ENCODE measurements at regions not wholly inside any gene's neighbourhood (a gene's known extent, or its start where the extent isn't known, plus 50 kb on each side); places are given as distances from the start of the nearest gene placed in this dataset.

GRCh38 chr1:222105393-222105737, 363.5 kb upstream of the DUSP10 start:
- H3K4me1 ChIP-seq (replicated peaks in 1 of 4; ENCODE audit: control insufficient read depth in 3 of 4, insufficient read depth in 4 of 4, low read length in 3 of 4) = peaks cover 0 to 8% (median 5%) of the 10 kb centered on the region in 4 experiments; a peak in 4 of 7 replicates
- ChIA-PET POLR2A (ENCODE audit: partially characterized antibody) (no interaction called here), CTCF (ENCODE audit: partially characterized antibody) (interaction anchor here (1.1 to 5.2 kb wide), 4 partner anchors 9 to 350 kb away, joined by 3 to 48 read pairs (median 6); no protein-coding TSS in a partner anchor)
- H3K56ac ChIP-seq (replicated peaks; ENCODE audit: insufficient read length, low read depth, low read length) = no peak overlapping the region
- H2BK12ac ChIP-seq (ENCODE audit: low read depth, low read length) = no peak overlapping the region; the same call in 1 of the 2 replicates
- H3K14ac ChIP-seq (ENCODE audit: insufficient read length) = no peak overlapping the region
- peak overlapping the region; percentile 54; the same call in 1 of the 2 replicates for H2BK15ac ChIP-seq (ENCODE audit: low read length)
- no peak overlapping the region for H2BK120ac ChIP-seq (replicated peaks; ENCODE audit: low read depth, low read length)
- H3K4me3 ChIP-seq (ENCODE audit: extremely low read depth in 1 of 4, insufficient read depth in 2 of 4, low read depth in 3 of 4, low read length in 4 of 4) = no peak overlapping the region
- H3K79me1 ChIP-seq (ENCODE audit: low read depth, low read length) = no peaks in the 10 kb centered on the region
- no peak overlapping the region for H2AK5ac ChIP-seq (ENCODE audit: low read depth, low read length)
- H3K23ac ChIP-seq (ENCODE audit: insufficient read length) = no peak overlapping the region
- no peak overlapping the region for H4K5ac ChIP-seq (ENCODE audit: insufficient read length, low read depth, low read length)
- H3K79me2 ChIP-seq (ENCODE audit: control insufficient read depth in 1 of 2, insufficient read depth in 2 of 2, low read length in 2 of 2) = no peaks in the 10 kb centered on the region
- no peak overlapping the region for H2BK20ac ChIP-seq (ENCODE audit: low read length)
- H3K9ac ChIP-seq (replicated peaks in 1 of 4; ENCODE audit: extremely low read depth in 1 of 4, low read depth in 3 of 4, low read length in 3 of 4) = no peak overlapping the region
- H2BK5ac ChIP-seq (ENCODE audit: low read depth, low read length) = no peak overlapping the region
- H3K27ac ChIP-seq (ENCODE audit: low read depth, low read length) = no peak overlapping the region
- no peak overlapping the region for H3K4me2 ChIP-seq (ENCODE audit: insufficient read depth in 1 of 2, low read depth in 2 of 2, low read length in 2 of 2)
- no peaks in the 10 kb centered on the region; a peak in 1 of 7 replicates for H3K27me3 ChIP-seq (replicated peaks in 1 of 4; ENCODE audit: control insufficient read depth in 3 of 4, extremely low read depth in 1 of 4, insufficient read depth in 3 of 4, low read length in 3 of 4)
- H3K36me3 ChIP-seq (ENCODE audit: control insufficient read depth in 2 of 4, insufficient read depth in 4 of 4, low read length in 3 of 4) = no peaks in the 10 kb centered on the region
- WGBS, 2 experiments (ENCODE audit: extremely low coverage in 1 of 2, insufficient coverage in 1 of 2, insufficient read length in 1 of 2, insufficient replicate concordance in 2 of 2, low coverage in 1 of 2, low lambda C conversion rate in 2 of 2, missing lambda C conversion rate in 1 of 2) = 80% methylated on average over 1 of the region's 1 CpG; no CpG with 5 or more reads in 1 of the 2 experiments
- no peak overlapping the region for H3K18ac ChIP-seq (ENCODE audit: extremely low read depth, low read length)
- H4K8ac ChIP-seq (ENCODE audit: extremely low read depth, insufficient read depth, low read length) = no peak overlapping the region
- H2AFZ ChIP-seq (ENCODE audit: low read length) = no peak overlapping the region
- FAIRE-seq (no peak), DNase-seq (ENCODE audit: low read depth in 1 of 2, low spot score in 2 of 2) (no peak)
- no peak overlapping the region for H3K4ac ChIP-seq (replicated peaks; ENCODE audit: insufficient read length, low read depth, low read length)
- no peak overlapping the region for H4K91ac ChIP-seq (replicated peaks; ENCODE audit: insufficient read length, low read length)
- no peaks in the 10 kb centered on the region for H3K23me2 ChIP-seq (ENCODE audit: low read depth, low read length)
- no peaks in the 10 kb centered on the region for H3K9me3 ChIP-seq (ENCODE audit: insufficient read depth in 2 of 2, low read depth in 1 of 2, low read length in 1 of 2)
- H4K20me1 ChIP-seq (replicated peaks in 1 of 2; ENCODE audit: control insufficient read depth in 1 of 2, insufficient read depth in 2 of 2, low read length in 2 of 2) = no peaks in the 10 kb centered on the region
- TF ChIP-seq SIRT6 (IDR thresholded peaks at IDR 0.05; ENCODE audit: low read length) (no peak), CREB1 (IDR thresholded peaks at IDR 0.05) (no peak), RBBP5 (IDR thresholded peaks at IDR 0.05; ENCODE audit: borderline replicate concordance, low read depth, low read length) (no peak), SRF (IDR thresholded peaks at IDR 0.05; ENCODE audit: low read depth, low read length) (no peak), MAFK (IDR thresholded peaks at IDR 0.05; ENCODE audit: low read depth, low read length) (no peak), YY1 (IDR thresholded peaks at IDR 0.05; ENCODE audit: low read depth, low read length) (no peak)

Measured in H1 (cell line).